ENCODE measurements at regions not wholly inside any gene's neighbourhood (a gene's known extent, or its start where the extent isn't known, plus 50 kb on each side); places are given as distances from the start of the nearest gene placed in this dataset.
"Not testable (repeated sequence)": the region's sequence is repeated elsewhere in the genome, so short reads cannot be mapped to it uniquely, and the experiment has no call there.

GRCh38 chr3:178112134-178112533 is 424.1 kb upstream of the KCNMB2 start:
- DNase-seq (ENCODE audit: low read depth): no peak
- no peak overlapping the region for H3K4me3 ChIP-seq (ENCODE audit: control insufficient read depth, low read depth, low read length)
- no peak for TF ChIP-seq CTCF (IDR thresholded peaks at IDR 0.05; ENCODE audit: control insufficient read depth, insufficient read depth, low read depth, low read length, missing control alignments)

GRCh38 chr3:178112552-178112951 is 423.7 kb upstream of the KCNMB2 start:
- not testable (repeated sequence) for H3K4me3 ChIP-seq (ENCODE audit: control insufficient read depth, low read depth, low read length); DNase-seq (ENCODE audit: low read depth)

GRCh38 chr3:178117641-178118040 is 418.6 kb upstream of the KCNMB2 start:
- no peak for TF ChIP-seq CTCF (IDR thresholded peaks at IDR 0.05; ENCODE audit: control insufficient read depth, insufficient read depth, low read depth, low read length, missing control alignments)
- no peak overlapping the region for H3K4me3 ChIP-seq (ENCODE audit: control insufficient read depth, low read depth, low read length)
- DNase-seq (ENCODE audit: low read depth): no peak

GRCh38 chr3:178119608-178120295 is 416.5 kb upstream of the KCNMB2 start:
- not testable (repeated sequence) for H3K4me3 ChIP-seq (ENCODE audit: control insufficient read depth, low read depth, low read length); DNase-seq (ENCODE audit: low read depth)

GRCh38 chr3:178120367-178120766 is 415.9 kb upstream of the KCNMB2 start:
- no peak for TF ChIP-seq CTCF (IDR thresholded peaks at IDR 0.05; ENCODE audit: control insufficient read depth, insufficient read depth, low read depth, low read length, missing control alignments)
- H3K4me3 ChIP-seq (ENCODE audit: control insufficient read depth, low read depth, low read length): no peak overlapping the region
- no peak for DNase-seq (ENCODE audit: low read depth)

GRCh38 chr3:178126686-178127085 is 409.6 kb upstream of the KCNMB2 start:
- H3K4me3 ChIP-seq (ENCODE audit: control insufficient read depth, low read depth, low read length): no peak overlapping the region
- TF ChIP-seq CTCF (IDR thresholded peaks at IDR 0.05; ENCODE audit: control insufficient read depth, insufficient read depth, low read depth, low read length, missing control alignments): no peak
- DNase-seq (ENCODE audit: low read depth): no peak

GRCh38 chr3:178127221-178127620 is 409.0 kb upstream of the KCNMB2 start:
- no peak for TF ChIP-seq CTCF (IDR thresholded peaks at IDR 0.05; ENCODE audit: control insufficient read depth, insufficient read depth, low read depth, low read length, missing control alignments)
- no peak overlapping the region for H3K4me3 ChIP-seq (ENCODE audit: control insufficient read depth, low read depth, low read length)

GRCh38 chr3:178129109-178129508 is 407.1 kb upstream of the KCNMB2 start:
- TF ChIP-seq CTCF (IDR thresholded peaks at IDR 0.05; ENCODE audit: control insufficient read depth, insufficient read depth, low read depth, low read length, missing control alignments): no peak
- no peak overlapping the region for H3K4me3 ChIP-seq (ENCODE audit: control insufficient read depth, low read depth, low read length)
- DNase-seq (ENCODE audit: low read depth): no peak

More at GRCh38 chr3:178127221-178127620, 409.0 kb upstream of the KCNMB2 start:
- DNase-seq (ENCODE audit: low read depth): no peak
